Stimulated activated CD4-positive, alpha-beta T cell treated with anti-CD3 and anti-CD28 coated beads, Interleukin-15, amount 100 ng/mL, for 48 hours (primary cell): ENCODE measurements at regions not wholly inside any gene's neighbourhood (a gene's known extent, or its start where the extent isn't known, plus 50 kb on each side); places are given as distances from the start of the nearest gene placed in this dataset.
"Not testable (repeated sequence)": the region's sequence is repeated elsewhere in the genome, so short reads cannot be mapped to it uniquely, and the experiment has no call there.

Experiments
- DNase-seq, 2 donors: peaks; one replicate each; pipeline ENCODE4 v3.0.0-alpha.2; 2020; ENCODE audit warnings: low read depth in 2 of 2

DNA sequence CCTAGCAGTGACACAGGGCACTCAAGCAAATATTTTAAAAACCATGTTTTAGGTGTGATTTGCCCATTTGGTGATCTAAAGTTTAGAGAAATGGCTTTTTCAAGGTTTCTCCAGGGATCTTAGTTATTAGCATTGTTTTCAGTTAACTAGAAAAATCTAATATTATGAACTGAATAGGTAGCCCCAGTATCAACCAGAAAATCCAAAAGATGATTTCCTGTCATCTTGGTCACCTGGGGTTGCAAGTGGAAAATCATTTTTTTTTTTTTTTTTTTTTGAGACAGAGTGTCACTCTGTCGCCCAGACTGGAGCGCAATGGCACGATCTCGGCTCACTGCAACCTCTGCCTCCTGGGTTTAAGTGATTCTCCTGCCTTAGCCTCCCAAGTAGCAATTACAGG is 106.6 kb upstream of the FMN2 start:
- no peak for DNase-seq

DNA sequence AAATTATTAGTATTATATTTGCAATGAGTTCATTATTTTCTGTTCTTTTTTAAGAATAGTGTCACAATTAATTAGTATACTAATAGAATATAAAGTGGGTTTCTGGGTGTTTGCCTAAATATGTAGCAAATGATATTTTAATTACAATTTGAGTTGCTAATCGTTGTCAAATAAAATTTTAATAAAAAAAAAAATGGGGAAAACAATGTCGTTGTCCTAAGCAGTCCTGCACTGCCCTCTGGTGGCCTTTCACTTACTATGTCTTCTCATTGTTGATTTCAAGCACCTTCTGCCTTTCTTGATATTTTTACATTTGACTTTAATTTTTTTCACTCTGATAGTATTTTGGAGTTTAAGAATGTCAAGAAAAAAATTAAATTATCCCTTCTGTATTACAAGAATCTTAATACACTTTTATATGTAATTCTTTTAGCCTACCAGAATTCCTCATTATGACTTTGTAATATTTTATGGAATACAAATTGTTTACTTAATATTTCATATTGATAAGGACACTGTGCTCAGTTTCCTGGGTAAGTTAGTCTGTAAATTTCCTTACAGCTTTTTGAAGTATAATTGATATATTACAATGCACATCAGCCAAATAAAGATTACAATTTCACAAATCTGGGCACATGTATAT is 104.5 kb upstream of the FMN2 start:
- DNase-seq, result no peak

DNA sequence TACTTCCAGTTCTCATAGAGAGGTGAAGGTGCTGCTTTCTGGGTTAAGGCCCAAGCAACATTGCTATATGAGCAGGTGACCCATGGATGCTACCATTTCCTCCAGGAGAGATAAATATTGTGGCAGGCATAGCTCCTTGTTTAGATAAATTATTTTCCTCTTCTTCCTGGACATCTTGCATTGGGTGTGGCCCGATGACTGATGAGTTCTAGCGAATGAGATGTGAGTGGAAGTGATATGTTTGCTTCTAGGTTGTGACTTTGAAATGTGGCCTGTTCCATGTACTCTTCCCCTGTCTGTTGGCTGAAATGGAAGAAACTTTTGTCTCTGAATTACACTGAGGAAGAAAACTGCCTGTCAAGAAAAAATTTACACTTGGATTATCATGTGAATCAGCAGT is 101.7 kb upstream of the FMN2 start:
- no peak for DNase-seq

- DNase-seq, result not testable (repeated sequence)
Observed at GRCh38 chr1:239992566-239992965, 99.1 kb upstream of the FMN2 start.

- DNase-seq, result no peak
Observed at GRCh38 chr1:239993366-239993765, 98.3 kb upstream of the FMN2 start.

DNA sequence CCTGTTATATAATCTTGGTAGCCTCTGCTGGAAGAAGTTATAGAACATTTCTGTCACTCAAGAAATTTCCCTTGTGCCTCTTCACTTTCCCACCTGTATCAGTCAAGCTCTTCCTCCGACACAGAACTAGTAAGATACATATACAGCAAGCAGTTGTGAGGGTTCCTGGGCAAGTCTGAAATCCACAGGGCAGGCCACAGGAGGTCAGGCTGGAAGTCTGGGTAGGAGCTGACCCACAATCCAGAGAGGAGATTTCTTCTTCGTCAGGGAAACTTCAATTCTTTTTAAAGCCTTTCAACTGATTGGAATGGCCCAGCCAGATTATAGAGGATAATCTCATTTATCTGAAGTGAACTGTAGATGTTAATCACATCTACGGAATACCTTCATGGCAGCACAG is 96.4 kb upstream of the FMN2 start:
- DNase-seq, result no peak

- DNase-seq, result no peak
Observed at GRCh38 chr1:239997160-239997514, 94.5 kb upstream of the FMN2 start.

DNA sequence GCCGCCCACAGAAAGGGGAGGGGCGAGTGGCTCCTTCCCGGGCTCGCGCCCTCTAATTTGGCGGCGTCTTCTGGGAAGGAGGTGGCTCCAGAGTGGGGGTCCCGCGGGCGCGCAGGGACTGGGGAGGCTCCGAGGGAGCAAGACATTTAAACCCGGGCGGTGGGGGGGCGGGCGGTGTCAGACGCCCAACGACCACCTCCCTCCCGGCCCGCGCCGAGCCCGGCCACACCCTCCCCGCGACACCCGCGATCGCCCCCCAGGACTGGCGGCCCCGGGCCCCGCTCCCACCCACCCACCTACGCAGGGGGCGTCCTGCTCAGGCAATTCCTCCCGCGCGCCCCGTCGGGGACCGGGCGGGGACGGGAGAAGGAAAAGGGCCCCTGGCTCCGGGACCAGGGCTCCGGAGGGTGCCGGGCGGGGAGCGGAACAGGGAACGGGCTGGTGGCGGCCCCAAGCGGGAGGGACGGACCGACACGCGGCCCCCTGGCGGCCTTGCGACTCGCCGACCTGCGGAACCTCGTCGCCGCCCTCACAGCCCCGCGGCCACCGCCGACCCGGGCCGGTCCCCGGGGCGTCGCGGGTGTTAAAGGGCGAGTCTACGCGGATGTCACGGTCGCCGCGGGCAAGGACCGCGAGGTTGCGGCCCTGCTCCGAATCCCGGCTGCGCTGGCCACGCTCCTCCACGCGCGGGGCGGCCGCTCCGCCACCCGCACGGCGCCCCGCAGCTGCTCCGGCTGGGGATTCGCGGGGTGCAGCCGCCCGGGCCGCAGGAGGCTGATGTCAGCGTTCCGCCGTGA is 94.0 kb upstream of the FMN2 start:
- no peak for DNase-seq

GRCh38 chr1:239998312-239998649 is 93.4 kb upstream of the FMN2 start:
- DNase-seq, result no peak

- no peak for DNase-seq
Observed at GRCh38 chr1:239999170-239999569, 92.5 kb upstream of the FMN2 start.

- no peak for DNase-seq
Observed at GRCh38 chr1:240000634-240001033, 91.0 kb upstream of the FMN2 start.

GRCh38 chr1:240001177-240001740 is 90.4 kb upstream of the FMN2 start:
- DNase-seq, result no peak

DNA sequence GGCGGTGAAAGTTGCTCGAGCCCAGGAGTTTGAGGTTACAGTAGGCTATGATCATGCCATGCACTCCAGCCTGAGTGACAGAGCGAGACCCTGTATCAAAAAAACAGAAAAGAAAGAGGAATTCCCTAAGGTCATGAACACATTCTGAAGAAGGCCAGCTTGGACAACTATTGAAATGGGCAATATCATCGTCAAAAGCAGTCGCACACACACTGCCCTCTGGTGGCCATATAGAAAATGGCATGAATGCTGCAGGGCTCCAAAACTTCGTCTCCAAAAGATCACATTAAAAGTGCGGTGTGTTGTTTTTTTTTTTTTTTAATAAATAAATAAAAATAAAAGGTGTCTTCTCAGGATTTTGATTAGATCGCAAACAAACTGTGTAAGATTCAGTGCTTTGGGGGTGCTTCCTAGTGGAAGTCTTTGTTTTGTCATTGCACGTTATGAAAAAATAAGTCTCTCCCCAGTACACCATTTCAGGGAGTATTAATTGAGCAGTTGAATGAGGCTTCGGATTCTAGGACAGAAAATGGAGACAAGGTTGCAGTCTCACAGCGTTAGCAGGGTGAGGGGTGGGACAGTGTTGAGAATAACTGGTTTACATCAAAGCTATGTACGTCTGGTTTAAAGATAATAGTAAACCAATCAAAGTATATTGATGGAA is 87.5 kb upstream of the FMN2 start:
- no peak for DNase-seq

DNA sequence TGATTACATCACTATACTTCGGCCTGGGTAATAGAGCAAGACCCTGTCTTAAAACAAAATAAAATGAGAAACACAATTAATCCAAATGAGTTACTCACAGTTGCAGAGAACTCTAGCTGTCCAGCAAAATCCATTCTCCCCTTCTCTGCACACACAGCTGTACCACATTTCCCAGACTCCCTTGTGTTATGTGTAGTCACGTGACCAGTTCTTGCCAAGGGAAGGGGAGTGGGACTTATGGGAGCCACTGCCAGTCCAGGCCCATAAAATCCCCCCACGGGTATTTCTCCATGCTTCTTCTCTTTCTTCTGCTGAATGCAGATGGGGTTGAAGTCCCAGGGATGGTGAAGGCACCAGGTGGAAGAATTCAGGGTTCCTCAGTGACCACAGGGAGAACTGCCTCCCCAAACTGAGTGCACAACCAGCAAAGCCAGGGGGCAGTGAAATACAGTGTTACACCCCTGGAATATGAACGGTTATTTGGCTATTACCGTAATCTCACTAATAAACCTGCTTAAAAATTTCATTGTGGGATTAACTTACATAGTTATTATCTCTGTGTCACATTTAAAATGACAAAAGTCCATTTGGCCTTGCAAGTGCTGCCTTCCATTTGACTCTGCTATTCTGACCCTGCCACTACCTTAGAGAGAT is 85.6 kb upstream of the FMN2 start:
- no peak for DNase-seq

DNA sequence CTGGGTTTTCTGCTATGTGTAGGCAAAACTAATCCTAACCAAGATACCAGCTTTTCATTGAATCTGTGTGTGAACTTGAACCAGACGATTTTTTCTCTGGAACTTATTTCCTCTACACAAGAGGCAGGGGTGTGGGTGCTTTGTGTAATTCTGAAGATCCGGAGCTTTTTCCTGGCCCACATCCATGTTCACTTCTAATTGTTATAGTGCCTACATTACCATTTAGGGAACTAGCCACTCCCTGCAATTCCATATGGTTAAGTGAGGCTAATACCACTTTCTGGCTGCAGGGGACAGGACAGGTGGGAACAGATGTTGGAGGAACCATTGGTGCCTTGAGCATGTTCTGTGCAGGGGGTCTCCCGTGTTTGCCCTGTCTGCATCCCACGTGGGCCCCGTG is 83.4 kb upstream of the FMN2 start:
- DNase-seq, result no peak

- DNase-seq, result no peak
Observed at GRCh38 chr1:240014051-240014450, 77.6 kb upstream of the FMN2 start.

DNA sequence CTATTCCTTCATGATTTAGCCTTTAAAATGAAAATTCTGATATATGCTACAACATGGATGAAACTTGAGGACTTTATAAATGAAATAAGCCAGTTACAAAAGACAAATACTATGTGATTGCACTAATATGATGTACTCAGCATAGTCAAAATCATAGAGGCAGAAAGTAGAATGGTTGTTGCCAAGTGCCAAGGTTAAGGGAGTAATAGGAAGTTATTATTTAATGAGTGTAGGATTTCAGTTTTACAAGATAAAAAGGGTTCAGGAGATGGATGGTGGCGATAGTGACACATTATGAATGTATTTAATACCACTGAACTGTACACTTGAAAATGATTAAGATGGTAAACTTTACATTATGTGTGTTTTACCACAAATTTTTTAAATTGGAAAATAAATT is 73.1 kb upstream of the FMN2 start:
- no peak for DNase-seq

GRCh38 chr1:240019524-240019923 is 72.2 kb upstream of the FMN2 start:
- DNase-seq, result no peak

DNA sequence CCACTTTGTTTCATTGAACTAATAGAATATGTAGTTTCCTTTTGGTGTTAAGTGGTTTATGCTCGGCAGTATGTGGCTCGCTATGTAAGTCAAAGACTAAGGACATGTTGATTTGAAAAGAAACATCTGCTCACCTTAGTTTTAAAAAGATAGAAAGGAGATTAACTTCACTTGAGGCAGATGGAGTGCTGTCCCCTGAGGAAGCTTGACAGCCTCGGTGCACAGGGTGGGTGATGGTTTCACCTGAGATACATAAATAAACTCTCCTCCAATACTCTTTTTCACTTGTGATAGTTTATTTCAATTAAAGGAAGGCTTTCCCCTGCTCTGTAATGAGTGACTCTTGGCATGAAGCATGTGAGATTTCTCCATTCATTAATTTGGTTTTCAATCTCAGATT is 70.8 kb upstream of the FMN2 start:
- no peak for DNase-seq

GRCh38 chr1:240021709-240022108 is 70.0 kb upstream of the FMN2 start:
- DNase-seq, result no peak

GRCh38 chr1:240027059-240027462 is 64.6 kb upstream of the FMN2 start:
- DNase-seq, result peak in 1 of 2 donors; percentile 7

GRCh38 chr1:240029418-240029817 is 62.3 kb upstream of the FMN2 start:
- no peak for DNase-seq
